Right cardiac atrium (tissue), 5 donors: ENCODE measurements at regions not wholly inside any gene's neighbourhood (a gene's known extent, or its start where the extent isn't known, plus 50 kb on each side); places are given as distances from the start of the nearest gene placed in this dataset.

Experiments used
- ATAC-seq, 2 donors: fragments of 200-7000 bp; cut with Tn5 transposase; one replicate each; pipeline versions ENCODE4 v1.8.0 to v1.9.1; 2020; ENCODE audit warnings: moderate library complexity in 2 of 2, mild to moderate bottlenecking in 1 of 2
- DNase-seq, 3 donors: peaks; one replicate each; pipeline ENCODE4 v3.0.0-alpha.2; 2020
- H3K27ac ChIP-seq: one replicate; pipeline ENCODE4 v1.5.1; 2013; ENCODE audit warnings: mild to moderate bottlenecking, low read length, control low read depth, moderate library complexity
- H3K27me3 ChIP-seq: one replicate; pipeline ENCODE4 v1.6.1; 2013; ENCODE audit not compliant: control insufficient read depth, insufficient read depth
- H3K4me1 ChIP-seq: one replicate; pipeline ENCODE4 v1.6.1; 2013; ENCODE audit warnings: low read length; ENCODE audit not compliant: control insufficient read depth, insufficient read depth
- H3K4me3 ChIP-seq: one replicate; pipeline ENCODE4 v1.5.1; 2013; ENCODE audit warnings: low read length, control low read depth
- H3K9me3 ChIP-seq: one replicate; pipeline ENCODE4 v1.6.1; 2013; ENCODE audit warnings: low read length; ENCODE audit not compliant: control insufficient read depth
- WGBS: extraction: QIAGEN DNeasy Blood & Tissue Kit; methylation state at CpG from one replicate; pipeline ENCODE4 v1.1.7; 2013; 5-methylcytosine and 5-hydroxymethylcytosine counted together
- intact Hi-C, 4 donors: fragments of 100-400 bp; cut with DNase I; formaldehyde crosslinking; loops; one replicate each; pipeline versions ENCODE4 v1.11.0 to v1.14.0; 2022 to 2023
- donor health status: healthy with polysubstance abuse.
- donor health status: DM: no; HTN: yes; CAD: no.
- donor health status: DM: no; HTN: no; CAD: no.
- donor health status: DM: no; HTN: yes; CAD: no; lungs with severe emphysema.
- donor health status: DM: yes; HTN: yes; CAD: no.

GRCh38 chr15:69939513-69940440, 157.9 kb downstream of the TLE3 start:
- Histone ChIP-seq H3K9me3 (peaks cover under 1% of the 10 kb centered on the region), H3K4me3 (no peak overlapping the region), H3K27me3 (no peaks in the 10 kb centered on the region), H3K27ac (no peak overlapping the region), H3K4me1 (no peaks in the 10 kb centered on the region)
- intact Hi-C loops = no loop called here
- DNase-seq = no peak
- no peak for ATAC-seq
- 47% methylated on average over 7 of the region's 7 CpGs for WGBS

GRCh38 chr15:69940441-69941300, 157.0 kb downstream of the TLE3 start:
- DNase-seq = no peak
- H3K27ac ChIP-seq = no peak overlapping the region
- H3K9me3 ChIP-seq = no peaks in the 10 kb centered on the region
- 90% methylated on average over 24 of the region's 24 CpGs for WGBS
- no peaks in the 10 kb centered on the region for H3K27me3 ChIP-seq
- intact Hi-C loops = no loop called here
- no peaks in the 10 kb centered on the region for H3K4me1 ChIP-seq
- ATAC-seq = no peak
- H3K4me3 ChIP-seq = no peak overlapping the region

- Histone ChIP-seq H3K27ac (no peak overlapping the region), H3K4me3 (no peak overlapping the region), H3K4me1 (no peaks in the 10 kb centered on the region), H3K9me3 (no peaks in the 10 kb centered on the region), H3K27me3 (no peaks in the 10 kb centered on the region)
- no peak for ATAC-seq
- DNase-seq = no peak
- 93% methylated on average over 20 of the region's 20 CpGs for WGBS
- intact Hi-C loops = no loop called here
Observed at GRCh38 chr15:69941301-69941605, 156.5 kb downstream of the TLE3 start.

- WGBS = 92% methylated on average over 11 of the region's 11 CpGs
- Histone ChIP-seq H3K27me3 (no peaks in the 10 kb centered on the region), H3K27ac (no peak overlapping the region), H3K9me3 (no peaks in the 10 kb centered on the region), H3K4me3 (no peak overlapping the region), H3K4me1 (no peaks in the 10 kb centered on the region)
- ATAC-seq (no peak), DNase-seq (no peak)
- intact Hi-C loops = no loop called here
Observed at GRCh38 chr15:69941706-69942495, 155.8 kb downstream of the TLE3 start.

- intact Hi-C loops = no loop called here
- no peaks in the 10 kb centered on the region for H3K27me3 ChIP-seq
- no peaks in the 10 kb centered on the region for H3K4me1 ChIP-seq
- H3K27ac ChIP-seq = no peak overlapping the region
- DNase-seq (no peak), ATAC-seq (no peak)
- H3K9me3 ChIP-seq = no peaks in the 10 kb centered on the region
- H3K4me3 ChIP-seq = no peak overlapping the region
- 67% methylated on average over 1 of the region's 1 CpG for WGBS
Observed at GRCh38 chr15:69943637-69944036, 154.1 kb downstream of the TLE3 start.

GRCh38 chr15:69945729-69946128, 152.0 kb downstream of the TLE3 start:
- 93% methylated on average over 2 of the region's 2 CpGs for WGBS
- H3K4me1 ChIP-seq = no peaks in the 10 kb centered on the region
- H3K27ac ChIP-seq = no peak overlapping the region
- H3K9me3 ChIP-seq = no peaks in the 10 kb centered on the region
- H3K4me3 ChIP-seq = no peak overlapping the region
- intact Hi-C loops = no loop called here
- no peaks in the 10 kb centered on the region for H3K27me3 ChIP-seq
- DNase-seq (no peak), ATAC-seq (no peak)

- H3K4me1 ChIP-seq = no peaks in the 10 kb centered on the region
- ATAC-seq (no peak), DNase-seq (no peak)
- WGBS = 88% methylated on average over 4 of the region's 4 CpGs
- no peak overlapping the region for H3K27ac ChIP-seq
- H3K9me3 ChIP-seq = no peaks in the 10 kb centered on the region
- H3K4me3 ChIP-seq = no peak overlapping the region
- intact Hi-C loops = no loop called here
- H3K27me3 ChIP-seq = no peaks in the 10 kb centered on the region
Observed at GRCh38 chr15:69946870-69947269, 150.8 kb downstream of the TLE3 start.

- 85% methylated on average over 2 of the region's 2 CpGs for WGBS
- H3K9me3 ChIP-seq = no peaks in the 10 kb centered on the region
- no peak overlapping the region for H3K4me3 ChIP-seq
- no peaks in the 10 kb centered on the region for H3K27me3 ChIP-seq
- intact Hi-C loops = no loop called here
- no peak for DNase-seq
- no peak for ATAC-seq
- H3K27ac ChIP-seq = no peak overlapping the region
- no peaks in the 10 kb centered on the region for H3K4me1 ChIP-seq
Observed at GRCh38 chr15:69947394-69947793, 150.3 kb downstream of the TLE3 start.

- ATAC-seq = no peak
- no peak overlapping the region for H3K27ac ChIP-seq
- H3K4me3 ChIP-seq = no peak overlapping the region
- H3K27me3 ChIP-seq = no peaks in the 10 kb centered on the region
- H3K4me1 ChIP-seq = no peaks in the 10 kb centered on the region
- intact Hi-C loops = no loop called here
- 80% methylated on average over 7 of the region's 7 CpGs for WGBS
- no peak for DNase-seq
- no peaks in the 10 kb centered on the region for H3K9me3 ChIP-seq
Observed at GRCh38 chr15:69949485-69949884, 148.2 kb downstream of the TLE3 start.

GRCh38 chr15:69951256-69951897, 146.3 kb downstream of the TLE3 start:
- no peaks in the 10 kb centered on the region for H3K27me3 ChIP-seq
- no peak overlapping the region for H3K27ac ChIP-seq
- no peak overlapping the region for H3K4me3 ChIP-seq
- intact Hi-C loops = no loop called here
- H3K4me1 ChIP-seq = no peaks in the 10 kb centered on the region
- DNase-seq (no peak), ATAC-seq (no peak)
- 87% methylated on average over 2 of the region's 2 CpGs for WGBS
- no peaks in the 10 kb centered on the region for H3K9me3 ChIP-seq
